Uterus (tissue), 3 donors: ENCODE measurements at regions not wholly inside any gene's neighbourhood (a gene's known extent, or its start where the extent isn't known, plus 50 kb on each side); places are given as distances from the start of the nearest gene placed in this dataset.

Experiments used
- DNase-seq, 2 donors: peaks; one replicate each; pipeline ENCODE4 v3.0.0-alpha.2; 2019 to 2020
- H3K27ac ChIP-seq, 2 donors: fragments of 200-600 bp; sonication (generic); 1 replicate in 1 of 2; 2 replicates in 1 of 2; pipeline ENCODE4 v1.5.1; 2016 to 2018
- H3K27me3 ChIP-seq, 2 donors: fragments of 200-600 bp; sonication (generic); one replicate each; pipeline ENCODE4 v1.5.1; 2018 to 2019; ENCODE audit warnings: control low read depth in 1 of 2
- H3K36me3 ChIP-seq, 2 donors: fragments of 200-600 bp; sonication (generic); one replicate each; pipeline ENCODE4 v1.5.1; 2019; ENCODE audit warnings: control low read depth in 1 of 2
- H3K4me1 ChIP-seq, 2 donors: fragments of 200-600 bp; sonication (generic); one replicate each; pipeline ENCODE4 v1.5.1; 2018 to 2019; ENCODE audit warnings: control low read depth in 1 of 2
- H3K4me3 ChIP-seq, 2 donors: fragments of 200-600 bp; sonication (generic); 1 replicate in 1 of 2; 2 replicates in 1 of 2; pipeline ENCODE4 v1.5.1; 2018 to 2019; ENCODE audit warnings: mild to moderate bottlenecking in 1 of 2
- H3K9me3 ChIP-seq, 2 donors: fragments of 200-600 bp; sonication (generic); one replicate each; pipeline ENCODE4 v1.5.1; 2019; ENCODE audit warnings: control low read depth in 1 of 2
- CTCF ChIP-seq, 4 experiments: fragments of 200-600 bp in 2 of 4; fragments of 450-650 bp in 2 of 4; sonication (generic) in 2 of 4; IDR thresholded peaks; one replicate each; pipeline ENCODE4 v1.5.1; 2016 to 2019; ENCODE audit warnings: antibody characterized with exemption in 4 of 4, mild to moderate bottlenecking in 2 of 4, moderate library complexity in 1 of 4
- POLR2A ChIP-seq, 2 donors: fragments of 450-650 bp; IDR thresholded peaks; one replicate each; pipeline ENCODE4 v1.6.1; 2016; ENCODE audit warnings: antibody characterized with exemption in 2 of 2, mild to moderate bottlenecking in 1 of 2, moderate library complexity in 1 of 2
- intact Hi-C: fragments of 100-400 bp; cut with DNase I; formaldehyde crosslinking; loops from one replicate; pipeline ENCODE4 v1.15.1; 2023; ENCODE audit warnings: low total_unique reads
- donor health status: DM: yes; HTN: yes; CAD: no.

GRCh38 chr5:167320019-167320418 is 971.4 kb upstream of the WWC1 start:
- Histone ChIP-seq H3K4me3 (no peak overlapping the region), H3K27ac (no peak overlapping the region), H3K36me3 (no peaks in the 10 kb centered on the region), H3K27me3 (no peaks in the 10 kb centered on the region), H3K4me1 (no peaks in the 10 kb centered on the region), H3K9me3 (no peaks in the 10 kb centered on the region)
- TF ChIP-seq POLR2A (IDR thresholded peaks at IDR 0.05): no peak
- no peak for TF ChIP-seq CTCF (IDR thresholded peaks at IDR 0.05)
- DNase-seq: no peak
- intact Hi-C loops: no loop called here

GRCh38 chr5:167332309-167332708 is 959.1 kb upstream of the WWC1 start:
- intact Hi-C loops: no loop called here
- Histone ChIP-seq H3K36me3 (no peaks in the 10 kb centered on the region), H3K9me3 (no peaks in the 10 kb centered on the region), H3K4me3 (no peak overlapping the region), H3K27me3 (no peaks in the 10 kb centered on the region), H3K27ac (no peak overlapping the region), H3K4me1 (no peaks in the 10 kb centered on the region)
- no peak for DNase-seq
- no peak for TF ChIP-seq CTCF (IDR thresholded peaks at IDR 0.05)
- TF ChIP-seq POLR2A (IDR thresholded peaks at IDR 0.05): no peak

- DNase-seq: no peak
- intact Hi-C loops: no loop called here
- H3K4me1 ChIP-seq: no peaks in the 10 kb centered on the region
- no peak overlapping the region for H3K27ac ChIP-seq
- no peak for TF ChIP-seq CTCF (IDR thresholded peaks at IDR 0.05)
- TF ChIP-seq POLR2A (IDR thresholded peaks at IDR 0.05): no peak
- H3K9me3 ChIP-seq: no peaks in the 10 kb centered on the region
- H3K36me3 ChIP-seq: no peaks in the 10 kb centered on the region
- H3K27me3 ChIP-seq: no peaks in the 10 kb centered on the region
- H3K4me3 ChIP-seq: no peak overlapping the region
Observed at GRCh38 chr5:167336161-167336560, 955.3 kb upstream of the WWC1 start.

GRCh38 chr5:167339205-167339604 is 952.2 kb upstream of the WWC1 start:
- intact Hi-C loops: no loop called here
- DNase-seq: no peak
- Histone ChIP-seq H3K27ac (no peak overlapping the region), H3K27me3 (no peaks in the 10 kb centered on the region), H3K36me3 (no peaks in the 10 kb centered on the region), H3K4me3 (no peak overlapping the region), H3K4me1 (no peaks in the 10 kb centered on the region), H3K9me3 (no peaks in the 10 kb centered on the region)
- TF ChIP-seq POLR2A (IDR thresholded peaks at IDR 0.05) (no peak), CTCF (IDR thresholded peaks at IDR 0.05) (no peak)

GRCh38 chr5:167346461-167346860 is 945.0 kb upstream of the WWC1 start:
- intact Hi-C loops: no loop called here
- no peak for TF ChIP-seq POLR2A (IDR thresholded peaks at IDR 0.05)
- no peak for TF ChIP-seq CTCF (IDR thresholded peaks at IDR 0.05)
- no peak overlapping the region for H3K4me3 ChIP-seq
- H3K9me3 ChIP-seq: no peaks in the 10 kb centered on the region
- H3K4me1 ChIP-seq: no peaks in the 10 kb centered on the region
- no peaks in the 10 kb centered on the region for H3K27me3 ChIP-seq
- no peaks in the 10 kb centered on the region for H3K36me3 ChIP-seq
- H3K27ac ChIP-seq: no peak overlapping the region
- no peak for DNase-seq
